Tibial artery (tissue), 4 donors: ENCODE measurements at regions not wholly inside any gene's neighbourhood (a gene's known extent, or its start where the extent isn't known, plus 50 kb on each side); places are given as distances from the start of the nearest gene placed in this dataset.

Experiments used
- DNase-seq, 2 donors: peaks; one replicate each; pipeline ENCODE4 v3.0.0-alpha.2; 2019
- H3K27ac ChIP-seq, 2 donors: fragments of 200-600 bp; sonication (generic) in 1 of 2; 1 replicate in 1 of 2; 2 replicates in 1 of 2; pipeline ENCODE4 v1.5.1; 2018 to 2019; ENCODE audit warnings: mild to moderate bottlenecking in 1 of 2
- H3K27me3 ChIP-seq, 2 donors: fragments of 200-600 bp; sonication (generic) in 1 of 2; one replicate each; pipeline versions ENCODE4 v1.5.1 to v1.6.0; 2016 to 2019
- H3K36me3 ChIP-seq, 3 donors: fragments of 200-600 bp; sonication (generic) in 2 of 3; one replicate each; pipeline ENCODE4 v1.5.1; 2016 to 2019; ENCODE audit warnings: mild to moderate bottlenecking in 2 of 3
- H3K4me1 ChIP-seq, 4 donors: fragments of 200-600 bp; sonication (generic) in 2 of 4; 1 replicate in 3 of 4; 2 replicates in 1 of 4; pipeline ENCODE4 v1.5.1; 2016 to 2019
- H3K4me3 ChIP-seq, 2 donors: fragments of 200-600 bp; sonication (generic) in 1 of 2; 1 replicate in 1 of 2; 2 replicates in 1 of 2; pipeline ENCODE4 v1.5.1; 2018 to 2019; ENCODE audit warnings: mild to moderate bottlenecking in 2 of 2
- H3K9me3 ChIP-seq, 3 donors: fragments of 200-600 bp; sonication (generic) in 1 of 3; one replicate each; pipeline ENCODE4 v1.5.1; 2016 to 2019
- intact Hi-C: fragments of 100-400 bp; cut with DNase I; formaldehyde crosslinking; loops from one replicate; pipeline ENCODE4 v1.15.0; 2023; ENCODE audit warnings: low total_unique reads
- TF ChIP-seq, protein P1 (sequence below), 2 experiments: fragments of 200-600 bp in 1 of 2; fragments of 450-650 bp in 1 of 2; IDR thresholded peaks; one replicate each; pipeline ENCODE4 v1.5.1; 2017 to 2019; ENCODE audit warnings: antibody characterized with exemption in 2 of 2, mild to moderate bottlenecking in 1 of 2, moderate library complexity in 1 of 2

DNA sequence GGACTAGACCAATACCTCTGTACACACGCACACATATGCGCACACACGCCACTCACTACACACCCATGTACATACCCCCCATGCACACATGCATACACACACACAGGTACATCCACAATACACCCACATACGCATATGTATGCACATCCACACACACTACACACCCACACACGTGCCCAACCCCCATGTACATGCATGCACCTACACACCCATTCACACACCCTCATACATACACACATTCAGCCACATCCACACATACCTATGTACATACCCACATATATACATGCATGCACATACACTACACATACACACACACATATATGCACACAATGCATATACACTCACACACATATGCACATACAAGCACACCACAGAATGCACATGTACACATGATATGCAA, 107.1 kb downstream of the GADD45G start:
- Histone ChIP-seq H3K4me3 (no peak overlapping the region), H3K36me3 (no peaks in the 10 kb centered on the region), H3K9me3 (no peaks in the 10 kb centered on the region), H3K27me3 (no peaks in the 10 kb centered on the region), H3K4me1 (peaks cover 0 to 3% (median 0%) of the 10 kb centered on the region in 4 donors), H3K27ac (no peak overlapping the region)
- DNase-seq, result no peak
- TF ChIP-seq, protein P1, sequence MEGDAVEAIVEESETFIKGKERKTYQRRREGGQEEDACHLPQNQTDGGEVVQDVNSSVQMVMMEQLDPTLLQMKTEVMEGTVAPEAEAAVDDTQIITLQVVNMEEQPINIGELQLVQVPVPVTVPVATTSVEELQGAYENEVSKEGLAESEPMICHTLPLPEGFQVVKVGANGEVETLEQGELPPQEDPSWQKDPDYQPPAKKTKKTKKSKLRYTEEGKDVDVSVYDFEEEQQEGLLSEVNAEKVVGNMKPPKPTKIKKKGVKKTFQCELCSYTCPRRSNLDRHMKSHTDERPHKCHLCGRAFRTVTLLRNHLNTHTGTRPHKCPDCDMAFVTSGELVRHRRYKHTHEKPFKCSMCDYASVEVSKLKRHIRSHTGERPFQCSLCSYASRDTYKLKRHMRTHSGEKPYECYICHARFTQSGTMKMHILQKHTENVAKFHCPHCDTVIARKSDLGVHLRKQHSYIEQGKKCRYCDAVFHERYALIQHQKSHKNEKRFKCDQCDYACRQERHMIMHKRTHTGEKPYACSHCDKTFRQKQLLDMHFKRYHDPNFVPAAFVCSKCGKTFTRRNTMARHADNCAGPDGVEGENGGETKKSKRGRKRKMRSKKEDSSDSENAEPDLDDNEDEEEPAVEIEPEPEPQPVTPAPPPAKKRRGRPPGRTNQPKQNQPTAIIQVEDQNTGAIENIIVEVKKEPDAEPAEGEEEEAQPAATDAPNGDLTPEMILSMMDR (IDR thresholded peaks at IDR 0.05), result no peak
- intact Hi-C loops, result loop anchor here (10.0 kb wide), 1 partner anchor 123 kb away; no protein-coding TSS in a partner anchor

DNA sequence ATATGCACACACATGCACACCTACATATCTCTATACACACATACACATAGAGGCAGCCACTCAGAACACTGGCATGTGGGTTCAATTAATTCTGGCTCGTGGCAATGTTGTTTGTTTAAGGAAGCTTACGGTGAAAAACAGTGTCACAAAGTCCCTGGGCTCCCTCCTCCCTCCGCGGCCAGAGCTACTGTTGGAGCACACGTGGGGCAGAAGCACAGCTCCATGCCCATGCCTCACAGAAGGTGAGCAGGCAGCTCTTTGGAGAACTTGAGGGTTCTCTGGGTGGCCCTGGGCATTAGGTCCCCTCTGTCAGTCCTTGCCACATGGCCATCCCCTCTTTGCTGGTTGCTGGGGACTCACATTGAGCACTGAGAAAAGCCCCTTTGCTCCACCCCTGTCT, 107.5 kb downstream of the GADD45G start:
- Histone ChIP-seq H3K9me3 (no peaks in the 10 kb centered on the region), H3K27ac (no peak overlapping the region), H3K36me3 (no peaks in the 10 kb centered on the region), H3K27me3 (no peaks in the 10 kb centered on the region), H3K4me3 (no peak overlapping the region), H3K4me1 (no peaks in the 10 kb centered on the region)
- TF ChIP-seq, protein P1 (IDR thresholded peaks at IDR 0.05), result no peak
- DNase-seq, result no peak
- intact Hi-C loops, result loop anchor here (10.0 kb wide), 1 partner anchor 123 kb away; no protein-coding TSS in a partner anchor

DNA sequence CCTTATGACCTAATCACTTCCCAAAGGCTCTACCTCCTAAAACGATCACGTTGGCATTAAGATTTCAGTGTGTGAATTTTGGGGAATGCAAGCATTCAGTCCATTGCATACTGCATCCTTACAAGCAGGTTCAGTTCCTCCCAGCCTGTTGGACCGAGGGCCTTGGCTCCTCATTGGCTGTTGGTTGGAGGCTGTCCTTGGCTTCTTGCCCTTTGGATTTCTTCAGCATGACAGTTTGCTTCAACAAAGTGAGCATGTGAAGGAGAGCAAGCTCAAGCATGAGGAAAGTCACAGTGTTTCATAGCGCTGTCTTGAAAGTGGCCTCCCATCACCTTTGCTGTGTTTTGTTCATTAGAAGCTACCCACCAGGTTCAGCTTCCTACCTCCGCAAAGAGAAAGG, 109.5 kb downstream of the GADD45G start:
- H3K4me3 ChIP-seq, result no peak overlapping the region
- H3K27ac ChIP-seq, result no peak overlapping the region
- TF ChIP-seq, protein P1 (IDR thresholded peaks at IDR 0.05), result no peak
- DNase-seq, result no peak
- H3K4me1 ChIP-seq, result no peaks in the 10 kb centered on the region
- no peaks in the 10 kb centered on the region for H3K27me3 ChIP-seq
- no peaks in the 10 kb centered on the region for H3K36me3 ChIP-seq
- no peaks in the 10 kb centered on the region for H3K9me3 ChIP-seq
- intact Hi-C loops, result loop anchor here (10.0 kb wide), 1 partner anchor 120 kb away; no protein-coding TSS in a partner anchor

DNA sequence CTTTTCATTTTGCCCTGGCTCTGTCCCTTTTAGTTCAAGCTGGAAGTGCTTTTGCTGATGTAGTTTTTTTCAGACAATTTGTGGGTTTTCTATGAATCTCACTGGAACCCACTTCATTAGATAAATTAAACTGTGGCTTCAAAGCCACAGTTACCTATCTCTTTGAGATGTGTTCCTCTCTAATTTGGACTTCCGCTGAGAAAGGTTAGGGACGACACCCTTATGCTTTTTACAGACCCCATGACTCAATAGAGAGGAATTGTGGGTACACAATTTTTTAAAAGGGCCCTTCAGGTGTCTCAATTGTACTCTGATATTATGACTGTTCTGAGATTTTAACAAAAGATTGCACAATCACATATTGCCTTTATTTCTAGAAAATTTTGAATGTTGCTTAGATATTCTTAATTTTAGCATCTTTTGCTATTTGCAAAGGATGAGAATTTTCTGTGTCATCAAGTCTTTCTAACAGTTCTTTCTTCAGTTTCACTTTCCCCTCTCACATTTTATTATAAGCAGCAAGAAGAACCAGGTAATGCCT, 110.6 kb downstream of the GADD45G start:
- no peaks in the 10 kb centered on the region for H3K27me3 ChIP-seq
- no peak for DNase-seq
- H3K27ac ChIP-seq, result no peak overlapping the region
- TF ChIP-seq, protein P1 (IDR thresholded peaks at IDR 0.05), result no peak
- intact Hi-C loops, result loop anchor here (10.0 kb wide), 1 partner anchor 119 kb away; no protein-coding TSS in a partner anchor
- no peaks in the 10 kb centered on the region for H3K9me3 ChIP-seq
- H3K4me3 ChIP-seq, result no peak overlapping the region
- H3K36me3 ChIP-seq, result no peaks in the 10 kb centered on the region
- H3K4me1 ChIP-seq, result no peaks in the 10 kb centered on the region

DNA sequence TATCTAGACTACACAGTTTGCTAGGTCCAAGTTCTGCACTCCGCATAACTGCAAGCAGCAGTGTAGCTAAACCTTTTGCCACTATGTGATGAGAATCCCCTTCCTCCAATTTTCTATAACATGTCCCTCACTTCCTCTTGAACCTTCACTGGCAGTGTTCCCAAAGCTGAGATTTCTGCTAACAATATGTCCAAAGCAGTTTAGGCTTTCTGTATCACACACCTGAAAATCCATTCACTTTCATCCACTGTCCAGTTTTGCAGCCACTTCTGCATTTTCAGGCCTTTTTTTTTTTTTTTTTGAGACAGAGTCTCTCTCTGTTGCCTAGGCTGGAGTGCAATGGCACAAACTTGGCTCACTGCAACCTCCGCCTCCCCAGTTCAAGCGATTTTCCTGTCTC, 111.1 kb downstream of the GADD45G start:
- no peak overlapping the region for H3K4me3 ChIP-seq
- H3K9me3 ChIP-seq, result no peaks in the 10 kb centered on the region
- no peaks in the 10 kb centered on the region for H3K4me1 ChIP-seq
- no peak for DNase-seq
- no peaks in the 10 kb centered on the region for H3K36me3 ChIP-seq
- H3K27me3 ChIP-seq, result no peaks in the 10 kb centered on the region
- TF ChIP-seq, protein P1 (IDR thresholded peaks at IDR 0.05), result no peak
- H3K27ac ChIP-seq, result no peak overlapping the region
- intact Hi-C loops, result loop anchor here (10.0 kb wide), 1 partner anchor 119 kb away; no protein-coding TSS in a partner anchor
